ENCODE measurements at regions not wholly inside any gene's neighbourhood (a gene's known extent, or its start where the extent isn't known, plus 50 kb on each side); places are given as distances from the start of the nearest gene placed in this dataset.

DNA sequence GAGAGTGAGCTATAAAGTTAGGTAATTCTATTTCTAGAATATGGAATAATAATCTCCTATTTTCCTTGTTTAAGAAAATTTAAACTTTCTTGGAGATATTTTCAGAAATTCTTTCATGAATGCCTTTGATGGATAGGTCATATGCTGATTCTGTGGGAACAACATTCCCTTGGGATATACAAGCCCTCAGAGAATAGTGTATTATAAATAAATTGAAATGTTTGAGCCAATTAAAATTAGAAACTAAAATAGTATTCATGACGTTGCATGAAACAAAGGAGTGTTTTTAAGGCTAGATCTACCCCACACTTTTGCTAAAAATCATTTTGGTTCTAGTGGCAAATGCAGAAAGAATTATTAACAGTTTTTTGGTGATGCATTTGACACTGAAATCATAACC is 269.3 kb upstream of the ANO3 start:
- no peak for TF ChIP-seq YY1 (IDR thresholded peaks at IDR 0.05; ENCODE audit: insufficient read depth, insufficient read length)
- no peak for TF ChIP-seq SUZ12 (IDR thresholded peaks at IDR 0.05; ENCODE audit: extremely low read depth, insufficient read depth, insufficient read length)
- no peak for TF ChIP-seq ZNF274 (IDR thresholded peaks at IDR 0.05; ENCODE audit: low read depth, low read length)

Measured in NT2/D1 (cell line).